Erythroblast (primary cell): ENCODE measurements at regions not wholly inside any gene's neighbourhood (a gene's known extent, or its start where the extent isn't known, plus 50 kb on each side); places are given as distances from the start of the nearest gene placed in this dataset.
A peak's percentile ranks its signal among the peaks of the same experiment; 100 is the strongest.
"Not testable (repeated sequence)": the region's sequence is repeated elsewhere in the genome, so short reads cannot be mapped to it uniquely, and the experiment has no call there.

Experiments
- DNase-seq, 2 experiments: peaks; one replicate each; lab custom pipeline; 2025; lab: John Stamatoyannopoulos, UW
- GATA1 ChIP-seq: IDR thresholded peaks from 2 replicates; pipeline ENCODE4 v1.6.1; 2011; ENCODE audit warnings: low read depth, mild to moderate bottlenecking, control low read depth, low read length, moderate library complexity
- POLR2A ChIP-seq: IDR thresholded peaks from 2 replicates; pipeline ENCODE4 v1.6.1; 2011; ENCODE audit warnings: mild to moderate bottlenecking, low read length

GRCh38 chrX:147468600-147468999 lies 443.1 kb upstream of the FMR1 start:
- no peak for TF ChIP-seq GATA1
- TF ChIP-seq POLR2A: no peak
- DNase-seq: no peak

- peak; percentile 11 to 42 for DNase-seq
- no peak for TF ChIP-seq POLR2A
- no peak for TF ChIP-seq GATA1
Measured at GRCh38 chrX:147476008-147476407, 435.7 kb upstream of the FMR1 start.

- TF ChIP-seq GATA1 (no peak), POLR2A (no peak)
- DNase-seq: no peak
Measured at GRCh38 chrX:147478899-147479298, 432.8 kb upstream of the FMR1 start.

GRCh38 chrX:147485207-147485606 lies 426.5 kb upstream of the FMR1 start:
- TF ChIP-seq GATA1 (no peak), POLR2A (no peak)
- no peak for DNase-seq

GRCh38 chrX:147494365-147494764 lies 417.4 kb upstream of the FMR1 start:
- TF ChIP-seq POLR2A (no peak), GATA1 (no peak)
- no peak for DNase-seq

- DNase-seq: no peak
- TF ChIP-seq GATA1: no peak
- TF ChIP-seq POLR2A: no peak
Measured at GRCh38 chrX:147498796-147499195, 412.9 kb upstream of the FMR1 start.

- DNase-seq: no peak
- TF ChIP-seq GATA1 (no peak), POLR2A (no peak)
Measured at GRCh38 chrX:147522981-147523380, 388.7 kb upstream of the FMR1 start.

- no peak for DNase-seq
- no peak for TF ChIP-seq POLR2A
- no peak for TF ChIP-seq GATA1
Measured at GRCh38 chrX:147533426-147533825, 378.3 kb upstream of the FMR1 start.

- DNase-seq: no peak
- TF ChIP-seq GATA1: no peak
- TF ChIP-seq POLR2A: no peak
Measured at GRCh38 chrX:147537172-147537571, 374.5 kb upstream of the FMR1 start.

- DNase-seq: not testable (repeated sequence)
Measured at GRCh38 chrX:147548023-147548422, 363.7 kb upstream of the FMR1 start.

GRCh38 chrX:147550217-147550616 lies 361.5 kb upstream of the FMR1 start:
- TF ChIP-seq POLR2A (no peak), GATA1 (no peak)
- DNase-seq: peak; percentile 1 to 14

- TF ChIP-seq POLR2A: no peak
- TF ChIP-seq GATA1: no peak
- no peak for DNase-seq
Measured at GRCh38 chrX:147559191-147559590, 352.5 kb upstream of the FMR1 start.

- no peak for DNase-seq
- TF ChIP-seq GATA1 (no peak), POLR2A (no peak)
Measured at GRCh38 chrX:147565237-147565636, 346.5 kb upstream of the FMR1 start.

- no peak for DNase-seq
- no peak for TF ChIP-seq POLR2A
- TF ChIP-seq GATA1: no peak
Measured at GRCh38 chrX:147570483-147570882, 341.2 kb upstream of the FMR1 start.

GRCh38 chrX:147573266-147573665 lies 338.5 kb upstream of the FMR1 start:
- no peak for DNase-seq
- TF ChIP-seq POLR2A: no peak
- TF ChIP-seq GATA1: no peak
